Left colon (tissue), 2 donors: ENCODE measurements at regions not wholly inside any gene's neighbourhood (a gene's known extent, or its start where the extent isn't known, plus 50 kb on each side); places are given as distances from the start of the nearest gene placed in this dataset.
A peak's percentile ranks its signal among the peaks of the same experiment; 100 is the strongest.

Experiments
- ATAC-seq: fragments of 200-7000 bp; cut with Tn5 transposase; one replicate; pipeline ENCODE4 v1.9.1; 2020; ENCODE audit warnings: mild to moderate bottlenecking, moderate library complexity
- DNase-seq, 2 donors: peaks; one replicate each; pipeline ENCODE4 v3.0.0-alpha.2; 2020
- intact Hi-C, 2 donors: fragments of 100-400 bp; cut with DNase I in 1 of 2; cut with micrococcal nuclease in 1 of 2; formaldehyde crosslinking; loops; one replicate each; pipeline versions ENCODE4 v1.11.2 to v1.14.0; 2022; cut with DNase I, micrococcal nuclease
- donor health status: DM: no; HTN: no; CAD: no.
- donor health status: DM: yes; HTN: yes; CAD: no.

DNA sequence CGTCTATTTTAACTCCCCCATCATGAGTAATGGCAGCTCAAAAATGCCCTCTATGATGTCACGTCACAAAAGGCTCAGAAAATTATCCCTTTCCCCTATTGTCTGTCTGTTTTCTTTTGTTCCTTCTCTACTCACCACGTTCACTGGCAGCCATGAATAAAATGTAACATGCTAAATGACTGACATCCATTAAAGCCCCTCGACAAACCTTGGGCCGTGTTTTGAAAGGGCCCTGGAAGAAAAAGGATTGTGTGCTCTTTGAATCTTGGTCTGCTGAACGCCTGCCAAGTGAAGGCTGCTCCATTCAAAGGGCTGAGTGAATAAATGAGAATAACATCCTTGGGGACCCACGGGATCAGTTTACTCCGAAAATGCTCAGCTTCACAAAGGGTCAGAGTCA is 118.7 kb downstream of the RPS12 start:
- ATAC-seq (no peak), DNase-seq (no peak)
- intact Hi-C loops, result no loop called here

DNA sequence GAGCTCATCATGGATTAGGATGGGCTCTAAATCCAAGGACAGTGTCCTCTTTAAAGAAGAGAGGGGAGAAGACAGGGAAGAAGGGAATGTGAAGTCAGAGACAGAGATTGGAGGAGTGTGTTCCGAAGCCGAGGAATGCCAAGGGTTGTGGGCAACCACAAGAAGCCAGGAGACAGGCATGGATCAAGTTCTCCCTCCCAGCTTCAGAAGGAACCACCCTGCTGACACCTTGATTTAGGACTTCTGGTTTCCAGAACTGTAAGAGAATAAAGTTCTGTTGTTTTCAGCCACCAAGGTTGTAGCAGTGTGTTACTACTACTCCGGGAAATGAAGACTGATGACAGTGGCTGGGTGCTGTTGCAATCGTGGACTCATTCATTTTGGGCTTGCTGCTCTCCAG is 120.1 kb downstream of the RPS12 start:
- intact Hi-C loops, result no loop called here
- no peak for ATAC-seq
- DNase-seq, result no peak

DNA sequence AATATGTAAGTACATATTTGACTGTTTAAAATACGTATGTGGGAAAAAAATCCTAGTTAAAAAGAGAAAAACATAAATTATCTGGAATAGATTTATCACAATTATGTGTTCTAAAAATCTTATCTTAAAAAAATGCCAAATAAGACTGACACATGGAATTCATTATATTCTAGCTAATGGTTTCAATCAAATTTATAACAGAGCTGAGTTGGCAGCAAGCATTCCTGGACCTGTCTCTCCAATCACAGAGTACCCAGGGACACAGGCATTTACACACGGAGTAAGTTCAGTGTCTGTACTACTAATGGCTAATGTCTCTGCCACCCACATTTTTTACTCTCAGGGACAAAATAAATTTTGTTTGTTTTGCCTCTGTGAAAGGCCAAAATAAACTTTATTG is 122.3 kb downstream of the RPS12 start:
- no peak for ATAC-seq
- DNase-seq, result no peak
- intact Hi-C loops, result no loop called here

DNA sequence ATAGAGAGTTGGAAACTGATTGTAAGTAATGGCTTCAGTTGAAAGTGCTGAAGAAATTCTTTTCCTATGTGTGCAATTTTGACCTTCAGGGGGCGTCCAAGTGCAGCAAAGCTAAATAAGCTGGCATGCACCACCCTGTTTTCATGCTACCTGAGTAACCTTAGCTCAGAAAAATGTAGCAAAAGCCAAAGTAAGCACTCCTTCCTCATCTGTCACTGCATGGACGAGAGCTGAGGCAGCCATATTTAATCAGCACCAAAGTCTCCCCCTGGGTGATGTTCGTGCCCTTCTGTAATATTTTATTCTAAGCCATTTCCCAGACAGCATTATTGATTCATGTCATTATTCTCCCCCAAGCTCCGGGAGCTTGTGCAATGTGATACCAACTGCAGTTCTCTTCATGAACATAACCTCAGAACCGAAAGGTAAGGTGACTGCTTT is 123.1 kb downstream of the RPS12 start:
- intact Hi-C loops, result no loop called here
- ATAC-seq, result no peak
- DNase-seq, result peak in 1 of 2 donors; percentile 42

DNA sequence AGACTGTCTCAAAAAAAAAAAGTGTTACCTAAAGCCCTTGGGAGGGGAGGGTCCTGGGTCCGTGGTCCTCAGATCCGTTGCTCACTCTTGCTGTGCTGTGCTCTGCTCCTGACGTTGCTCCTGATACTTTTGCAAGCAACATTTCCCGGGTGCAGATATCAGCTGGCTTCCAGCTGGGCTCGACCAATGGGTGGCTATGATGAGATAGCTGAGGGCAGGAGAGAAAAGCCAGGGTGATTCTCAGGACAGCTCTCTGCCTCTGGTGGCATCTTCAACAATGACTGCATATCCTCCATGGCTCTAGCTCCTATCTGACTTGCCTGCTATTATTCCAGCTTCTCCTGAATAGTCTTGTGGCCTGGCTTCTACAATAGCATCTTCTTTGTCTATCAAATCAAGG is 134.5 kb downstream of the RPS12 start:
- intact Hi-C loops, result no loop called here
- ATAC-seq, result no peak
- DNase-seq, result no peak

DNA sequence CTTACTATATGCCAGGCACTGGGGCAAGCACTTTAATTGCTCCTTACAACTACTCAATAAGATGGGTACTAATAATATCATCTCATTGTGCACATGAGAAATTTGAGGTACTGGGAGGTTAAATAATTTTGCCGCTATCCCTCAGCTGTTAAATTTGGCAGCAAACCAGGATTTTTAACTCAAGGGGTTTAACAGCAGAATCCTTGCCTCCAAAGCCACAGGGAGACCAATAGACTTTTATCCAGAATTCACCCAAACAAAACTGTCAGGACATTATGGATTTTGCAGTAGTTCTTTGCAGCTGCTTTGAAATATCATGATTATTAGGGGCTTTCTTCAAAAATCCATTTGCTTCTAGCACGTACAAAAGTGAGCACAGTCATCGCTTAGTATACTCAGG is 136.2 kb downstream of the RPS12 start:
- intact Hi-C loops, result no loop called here

DNA sequence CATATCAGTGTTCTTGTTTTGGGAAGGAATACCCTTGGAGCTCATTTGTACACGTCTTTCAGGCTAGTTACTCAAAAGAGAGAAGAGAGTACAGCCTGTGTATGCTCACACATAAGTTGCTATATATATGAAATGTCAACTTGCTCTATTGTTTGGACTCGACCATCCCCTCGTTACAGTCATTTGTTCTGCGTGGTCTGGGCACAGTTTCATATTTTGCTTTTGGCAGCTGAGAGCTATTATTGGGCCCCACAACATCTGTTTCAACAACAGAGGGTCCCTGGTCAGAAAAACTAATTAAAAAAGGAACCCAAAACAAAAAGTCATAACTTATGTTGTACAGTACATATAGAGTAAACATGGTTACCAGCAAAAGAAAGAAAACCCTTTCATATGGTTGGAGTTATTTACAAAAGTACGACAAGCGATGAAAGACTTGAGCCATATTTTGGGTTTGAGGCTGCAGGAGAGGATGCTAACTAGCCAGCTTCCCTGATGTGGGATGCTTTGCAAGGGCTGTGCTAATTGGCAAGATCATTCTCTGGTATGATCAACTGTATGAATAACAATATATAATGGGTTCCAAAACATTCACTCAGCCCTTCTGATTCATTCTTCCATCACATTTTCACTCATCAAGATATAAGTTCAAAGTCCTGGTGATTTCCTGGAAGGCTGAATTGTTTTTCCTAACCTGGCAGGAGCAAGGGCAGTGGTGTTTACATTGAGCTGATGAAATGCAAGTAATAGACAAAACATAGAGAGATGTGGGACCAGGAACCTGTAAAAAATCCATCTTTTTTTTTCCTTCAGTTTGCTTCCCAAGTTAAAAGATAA is 137.9 kb downstream of the RPS12 start:
- intact Hi-C loops, result no loop called here
- no peak for DNase-seq
- ATAC-seq, result no peak

More for the DNA sequence above, 136.2 kb downstream of the RPS12 start:
- DNase-seq (no peak), ATAC-seq (no peak)

DNA sequence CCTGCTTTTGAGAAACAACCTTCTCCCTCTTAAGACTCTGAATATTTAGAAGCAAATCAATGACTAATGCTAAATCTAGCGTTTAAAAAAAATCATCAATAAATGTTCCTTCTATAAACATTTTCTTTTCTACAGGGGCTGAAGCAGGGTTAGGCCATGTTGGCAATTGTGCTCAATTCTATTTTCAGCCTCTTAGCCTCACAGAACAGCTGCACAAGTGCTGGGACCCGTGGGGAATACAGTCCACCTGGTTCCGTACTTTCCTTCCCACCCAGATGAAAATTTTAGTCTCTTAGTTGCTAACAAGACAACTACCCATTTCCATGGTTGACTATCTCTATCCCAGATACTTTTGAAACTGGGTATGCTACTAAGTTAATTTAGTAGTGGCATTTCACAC is 138.6 kb downstream of the RPS12 start:
- intact Hi-C loops, result no loop called here
- ATAC-seq (no peak), DNase-seq (no peak)

DNA sequence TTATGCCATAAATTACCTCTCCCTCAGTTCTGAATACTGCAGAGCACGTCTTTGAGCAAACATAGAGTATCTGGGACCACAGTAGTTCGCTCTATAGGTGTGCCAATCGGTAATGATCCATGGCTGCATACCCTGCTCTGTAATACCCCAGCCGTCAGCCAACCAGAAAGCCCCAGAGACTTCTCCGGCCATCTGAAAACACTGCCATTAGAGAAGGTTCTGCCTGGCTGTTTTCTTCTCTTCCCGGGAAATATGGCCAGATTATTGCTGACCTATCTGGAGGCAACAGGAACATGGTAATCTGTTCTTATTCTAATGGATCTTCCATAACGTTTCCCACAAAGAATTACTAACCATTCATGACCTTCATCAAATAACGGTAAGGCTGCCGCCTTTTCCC is 139.9 kb downstream of the RPS12 start:
- no peak for ATAC-seq
- intact Hi-C loops, result no loop called here

DNA sequence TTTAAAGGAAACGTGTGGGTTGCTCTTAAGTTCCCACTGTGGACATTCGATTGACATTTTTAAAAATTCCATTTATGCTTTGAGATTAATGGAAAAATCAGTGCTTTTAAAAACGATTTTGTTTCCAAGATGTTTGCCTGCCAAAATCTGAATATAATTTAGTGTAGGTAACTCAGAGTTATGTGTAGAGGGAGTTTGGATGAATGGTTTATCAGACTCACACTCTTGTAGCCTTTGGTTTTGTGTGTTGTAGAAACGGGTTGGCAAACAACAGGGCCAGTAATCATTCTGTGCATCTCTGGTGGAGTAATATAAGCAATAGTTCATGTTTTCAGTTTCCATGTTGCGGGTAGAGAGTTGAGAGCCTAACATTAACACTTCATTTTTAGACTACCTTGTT is 140.6 kb downstream of the RPS12 start:
- intact Hi-C loops, result no loop called here
- DNase-seq (no peak), ATAC-seq (no peak)

More for the DNA sequence above, 139.9 kb downstream of the RPS12 start:
- no peak for DNase-seq

DNA sequence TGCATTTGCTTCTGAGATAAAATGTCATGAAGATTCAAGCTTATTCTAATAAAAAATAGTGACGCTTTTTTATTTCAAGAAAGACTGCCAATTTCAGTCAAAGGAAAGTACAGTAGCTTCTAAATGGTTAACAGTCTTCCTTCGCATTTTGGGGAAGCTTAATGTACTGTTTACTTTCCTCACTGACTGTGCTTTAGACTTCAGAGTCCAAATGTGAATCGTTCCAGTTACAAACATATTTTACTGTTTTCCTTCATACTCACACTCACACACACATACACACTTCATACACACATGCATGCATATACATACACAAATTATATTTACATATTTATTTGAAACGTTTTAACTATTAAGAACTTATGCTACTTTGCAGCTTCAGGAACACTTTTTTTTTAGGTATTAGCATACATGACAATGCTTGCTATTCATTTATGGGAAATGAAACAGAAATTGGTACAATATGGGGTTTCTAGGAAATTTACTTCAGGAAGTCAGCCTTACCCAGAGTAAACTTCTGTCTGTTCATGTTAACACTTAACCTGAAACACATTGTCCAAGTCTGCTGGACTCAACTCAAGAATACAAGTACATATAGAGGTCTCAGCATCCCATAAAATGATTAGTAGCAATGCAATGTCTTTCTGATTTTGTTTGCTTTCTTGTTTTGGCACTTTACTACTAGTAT is 145.4 kb downstream of the RPS12 start:
- intact Hi-C loops, result loop anchor here in 1 of 2 donors (5.0 kb wide), 1 partner anchor 593 kb away; no protein-coding TSS in a partner anchor
- ATAC-seq, result no peak
- DNase-seq, result no peak

DNA sequence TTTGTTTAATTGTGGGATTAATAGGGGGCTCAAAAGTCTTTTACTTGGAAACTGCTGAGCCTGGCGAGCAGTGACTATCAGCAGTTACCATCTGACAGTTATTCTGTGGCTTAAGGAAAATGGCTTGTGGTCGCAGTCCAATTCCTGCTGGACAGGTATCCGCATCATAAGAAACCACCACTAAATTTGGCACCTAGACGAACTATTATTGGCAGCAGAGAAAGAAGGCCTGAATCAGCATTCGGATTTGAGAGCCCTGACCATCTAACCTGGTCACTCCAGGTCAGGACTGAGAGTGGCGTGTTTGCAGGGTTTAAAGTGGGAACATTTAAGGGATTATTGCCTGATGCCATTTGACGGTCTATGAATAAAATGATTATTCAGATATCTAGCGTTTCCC is 146.4 kb downstream of the RPS12 start:
- DNase-seq (no peak), ATAC-seq (no peak)
- intact Hi-C loops, result loop anchor here in 1 of 2 donors (5.0 kb wide), 1 partner anchor 592 kb away; no protein-coding TSS in a partner anchor

DNA sequence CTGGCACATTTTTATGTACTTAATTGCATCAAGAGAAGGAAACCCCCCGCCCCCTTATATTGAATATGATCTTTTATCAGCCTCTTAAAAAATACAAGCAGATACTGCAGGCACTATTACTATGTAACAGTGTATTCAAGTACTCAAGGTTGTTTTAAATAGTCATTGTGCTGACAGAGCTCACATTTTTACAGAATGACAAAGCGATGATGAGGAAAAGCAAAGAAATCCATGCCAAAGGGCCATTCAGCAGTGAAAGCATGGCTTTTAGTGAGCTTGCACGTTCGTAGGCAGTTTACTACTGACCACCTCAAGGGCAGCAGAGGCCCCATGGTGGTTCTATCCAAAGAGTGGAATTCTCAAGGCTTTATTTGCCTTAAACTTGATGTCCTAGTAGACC is 146.8 kb downstream of the RPS12 start:
- no peak for ATAC-seq
- intact Hi-C loops, result loop anchor here in 1 of 2 donors (5.0 kb wide), 1 partner anchor 591 kb away; no protein-coding TSS in a partner anchor
- DNase-seq, result no peak

DNA sequence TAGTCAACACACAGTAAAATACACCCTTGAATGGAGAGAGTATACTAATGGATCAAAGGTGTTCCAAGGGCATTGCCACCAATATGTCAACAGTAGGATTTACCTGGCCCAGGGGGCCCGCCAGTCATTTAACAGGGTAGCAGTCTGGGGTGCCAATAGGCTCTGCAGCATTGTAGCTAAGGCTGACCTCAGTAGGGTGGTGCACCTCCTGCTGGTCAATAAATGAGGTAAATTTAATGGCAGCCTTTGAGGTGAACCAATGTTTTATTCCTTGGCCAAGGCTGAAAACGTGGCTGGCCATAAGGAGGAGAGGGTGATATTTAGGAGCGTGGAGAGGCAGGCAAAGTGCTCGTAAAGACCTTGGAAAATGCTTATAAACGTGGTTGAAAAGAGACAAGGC is 147.2 kb downstream of the RPS12 start:
- DNase-seq (no peak), ATAC-seq (no peak)
- intact Hi-C loops, result loop anchor here in 1 of 2 donors (5.0 kb wide), 1 partner anchor 591 kb away; no protein-coding TSS in a partner anchor

DNA sequence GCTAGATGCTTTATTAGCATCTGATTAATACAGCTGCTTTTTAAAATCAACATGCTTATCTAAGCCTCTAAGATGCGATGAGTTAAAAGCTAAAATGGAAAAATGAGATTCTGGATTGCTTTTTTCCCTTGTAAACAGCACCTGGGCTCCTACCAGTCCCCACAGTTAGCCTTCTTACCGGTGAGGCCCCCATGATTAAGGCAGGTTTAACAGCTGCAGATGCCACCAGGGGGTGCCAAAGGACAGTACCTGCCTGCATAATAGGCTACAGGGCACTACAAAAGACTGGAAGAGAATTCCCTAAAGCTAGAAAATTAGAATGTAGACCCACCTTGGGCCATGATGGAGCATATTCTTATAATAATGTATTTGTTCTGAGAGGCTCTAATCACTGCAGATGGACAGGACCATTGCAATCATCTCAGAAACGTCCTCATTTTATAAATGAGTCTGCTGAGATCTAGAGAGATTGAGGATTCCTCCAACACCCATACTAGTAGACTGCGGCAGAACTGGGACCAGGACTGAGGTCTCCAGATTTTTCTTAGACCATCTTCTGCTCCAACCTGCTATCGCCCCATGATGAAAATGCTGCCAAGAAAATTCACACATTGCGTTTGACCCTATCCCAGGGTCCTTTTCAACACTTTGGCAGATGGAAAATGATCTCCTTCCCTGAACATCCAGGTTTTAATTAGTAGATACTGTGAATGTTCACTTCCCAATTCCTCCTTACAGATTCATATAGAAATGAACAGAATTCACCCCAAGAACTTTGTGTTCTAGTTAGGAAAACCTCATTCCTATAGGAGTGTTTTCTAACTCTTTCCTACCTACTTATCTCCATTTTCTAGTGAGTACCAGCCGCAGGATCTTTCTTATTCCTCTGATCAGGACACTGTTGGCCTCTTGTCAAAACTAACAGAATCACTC is 148.8 kb downstream of the RPS12 start:
- intact Hi-C loops, result loop anchor here in 1 of 2 donors (5.0 kb wide), 1 partner anchor 589 kb away; no protein-coding TSS in a partner anchor
- ATAC-seq (peak; percentile 68), DNase-seq (peak; percentile 35 to 72)

DNA sequence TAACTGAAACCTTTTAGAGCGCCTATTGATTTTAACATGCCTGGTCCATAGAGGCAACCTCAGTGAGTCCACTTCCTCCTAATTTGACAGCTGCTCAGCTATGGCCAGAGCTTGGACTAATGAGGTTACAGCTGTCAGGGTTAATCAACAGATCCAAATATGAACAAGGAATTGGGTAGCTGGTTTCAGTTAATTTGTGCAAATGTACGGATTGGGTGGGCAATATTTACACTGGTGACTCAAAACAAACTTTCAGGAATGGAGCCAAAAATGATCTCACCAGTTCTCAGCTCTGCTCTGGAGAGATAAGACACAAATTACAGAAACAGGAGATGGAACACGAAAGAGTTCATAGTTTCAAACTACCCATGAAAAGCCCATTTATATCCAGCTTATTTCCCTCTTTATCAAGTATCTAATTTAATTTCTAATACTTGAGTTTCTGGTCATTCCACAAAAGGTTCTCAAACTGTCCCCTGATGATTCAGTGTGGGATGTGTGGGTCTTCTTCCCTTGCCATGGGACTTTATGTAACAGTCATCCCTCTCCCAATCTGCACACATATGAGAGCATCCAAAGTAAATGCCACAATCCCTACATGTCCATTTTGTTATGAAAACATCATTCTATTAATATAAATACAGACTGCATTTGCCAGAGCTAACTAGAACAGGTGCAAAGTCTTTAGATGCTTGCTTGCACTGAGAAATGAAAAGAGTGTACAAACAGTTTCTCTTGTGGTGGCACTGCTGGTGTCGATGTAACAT is 149.9 kb downstream of the RPS12 start:
- intact Hi-C loops, result loop anchor here in 1 of 2 donors (5.0 kb wide), 1 partner anchor 588 kb away; no protein-coding TSS in a partner anchor
- ATAC-seq (no peak), DNase-seq (no peak)

DNA sequence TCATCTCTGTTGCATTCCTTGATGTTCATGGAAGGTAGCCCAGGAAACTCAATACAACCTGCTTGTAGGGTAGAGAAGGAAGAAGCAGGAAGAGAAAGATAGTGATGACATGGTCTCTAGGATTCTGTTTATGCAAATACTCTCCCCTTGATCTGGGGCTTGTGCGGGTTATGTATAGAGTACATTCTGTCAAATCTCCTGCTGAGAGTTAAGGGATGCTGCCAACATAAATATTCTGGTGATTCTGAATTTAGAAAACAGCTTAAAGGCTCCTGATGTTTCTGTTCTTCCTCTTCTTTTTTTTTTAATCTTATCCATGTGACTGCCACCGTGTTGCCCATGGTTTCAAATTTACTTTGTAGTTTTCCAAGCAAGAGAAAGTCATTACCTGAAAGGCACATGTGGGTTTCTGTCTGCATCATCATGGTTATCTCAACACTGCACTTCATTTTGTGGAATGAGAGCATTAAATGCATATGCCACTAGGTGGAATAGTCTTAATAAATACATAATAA is 150.6 kb downstream of the RPS12 start:
- DNase-seq, result no peak
- intact Hi-C loops, result loop anchor here in 1 of 2 donors (5.0 kb wide), 1 partner anchor 587 kb away; no protein-coding TSS in a partner anchor
- ATAC-seq, result no peak

DNA sequence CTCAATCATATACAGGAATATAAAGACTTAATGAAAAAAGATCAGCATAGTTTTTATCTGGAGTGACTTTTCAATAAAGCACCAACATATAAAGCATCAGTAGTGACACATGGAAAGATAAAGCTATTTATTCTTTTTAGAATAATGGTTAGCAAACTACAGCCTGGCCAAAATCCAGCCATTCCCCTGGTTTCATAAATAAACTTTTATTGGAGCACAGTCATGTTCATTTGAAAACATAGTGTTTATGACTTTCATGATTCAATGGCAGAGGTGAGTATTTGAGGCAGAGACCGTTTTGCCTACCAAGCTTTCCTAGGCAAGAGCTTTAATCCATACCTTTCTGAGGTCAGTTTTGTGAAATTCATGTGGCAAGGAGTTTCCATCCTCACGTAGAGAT is 153.5 kb downstream of the RPS12 start:
- intact Hi-C loops, result no loop called here
- DNase-seq (no peak), ATAC-seq (no peak)
